Gastrocnemius medialis (tissue), 4 donors: ENCODE measurements at regions not wholly inside any gene's neighbourhood (a gene's known extent, or its start where the extent isn't known, plus 50 kb on each side); places are given as distances from the start of the nearest gene placed in this dataset.

Experiments used
- POLR2A ChIP-seq, 2 donors: fragments of 450-650 bp; IDR thresholded peaks; one replicate each; pipeline ENCODE4 v1.6.1; 2017; ENCODE audit warnings: antibody characterized with exemption in 2 of 2, mild to moderate bottlenecking in 2 of 2, moderate library complexity in 2 of 2
- TF ChIP-seq, protein P1 (sequence below), 5 experiments: fragments of 450-650 bp in 3 of 5; fragments of 200-600 bp in 2 of 5; sonication (generic) in 2 of 5; IDR thresholded peaks in 4 of 5; conservative IDR thresholded peaks in 1 of 5; 1 replicate in 4 of 5; 2 replicates in 1 of 5; pipeline ENCODE4 v1.5.1; 2016 to 2019; ENCODE audit warnings: antibody characterized with exemption in 5 of 5, mild to moderate bottlenecking in 3 of 5, moderate library complexity in 3 of 5

DNA sequence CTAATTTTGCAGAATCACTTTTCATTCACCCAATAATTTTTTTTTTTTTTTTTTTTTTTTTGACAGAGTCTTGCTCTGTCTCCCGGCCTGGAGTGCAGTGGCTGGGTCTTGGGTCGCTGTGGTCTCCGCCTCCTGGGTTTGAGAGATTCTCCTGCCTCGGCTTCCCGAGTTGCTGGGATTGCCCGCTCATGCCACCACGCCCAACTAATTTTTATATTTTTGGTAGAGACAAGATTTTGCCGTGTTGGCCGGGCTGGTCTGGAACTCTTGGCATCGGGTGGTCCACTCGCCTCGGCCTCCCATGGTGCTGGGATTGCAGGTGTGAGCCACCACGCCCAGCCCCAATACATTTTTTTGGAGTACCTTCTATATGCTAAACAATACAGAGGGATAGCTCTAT is 1120.0 kb upstream of the ATXN8OS start:
- TF ChIP-seq, protein P1, sequence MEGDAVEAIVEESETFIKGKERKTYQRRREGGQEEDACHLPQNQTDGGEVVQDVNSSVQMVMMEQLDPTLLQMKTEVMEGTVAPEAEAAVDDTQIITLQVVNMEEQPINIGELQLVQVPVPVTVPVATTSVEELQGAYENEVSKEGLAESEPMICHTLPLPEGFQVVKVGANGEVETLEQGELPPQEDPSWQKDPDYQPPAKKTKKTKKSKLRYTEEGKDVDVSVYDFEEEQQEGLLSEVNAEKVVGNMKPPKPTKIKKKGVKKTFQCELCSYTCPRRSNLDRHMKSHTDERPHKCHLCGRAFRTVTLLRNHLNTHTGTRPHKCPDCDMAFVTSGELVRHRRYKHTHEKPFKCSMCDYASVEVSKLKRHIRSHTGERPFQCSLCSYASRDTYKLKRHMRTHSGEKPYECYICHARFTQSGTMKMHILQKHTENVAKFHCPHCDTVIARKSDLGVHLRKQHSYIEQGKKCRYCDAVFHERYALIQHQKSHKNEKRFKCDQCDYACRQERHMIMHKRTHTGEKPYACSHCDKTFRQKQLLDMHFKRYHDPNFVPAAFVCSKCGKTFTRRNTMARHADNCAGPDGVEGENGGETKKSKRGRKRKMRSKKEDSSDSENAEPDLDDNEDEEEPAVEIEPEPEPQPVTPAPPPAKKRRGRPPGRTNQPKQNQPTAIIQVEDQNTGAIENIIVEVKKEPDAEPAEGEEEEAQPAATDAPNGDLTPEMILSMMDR (IDR thresholded peaks at IDR 0.05 in 4 of 5, conservative IDR thresholded peaks at IDR 0.05 in 1 of 5), result no peak
- TF ChIP-seq POLR2A (IDR thresholded peaks at IDR 0.05), result no peak
